ENCODE measurements at regions not wholly inside any gene's neighbourhood (a gene's known extent, or its start where the extent isn't known, plus 50 kb on each side); places are given as distances from the start of the nearest gene placed in this dataset.

GRCh38 chr3:8128686-8129085 lies 372.9 kb upstream of the LMCD1 start:
- ChIA-PET CTCF (no interaction called here), POLR2A (no interaction called here)
- DNase-seq (ENCODE audit: low read depth, low spot score) = no peak
- in situ Hi-C loops (cut with HindIII; ENCODE audit: low pct_unique_long_range_greater_than_20kb, low sequenced_read_pairs) (no loop called here), intact Hi-C loops (cut with micrococcal nuclease; ENCODE audit: unreplicated experiment) (no loop called here)
- no peaks in the 10 kb centered on the region for H3K4me1 ChIP-seq (ENCODE audit: control insufficient read depth, insufficient read depth, low read length)
- H3K27me3 ChIP-seq (ENCODE audit: control insufficient read depth, insufficient read depth, low read length) = no peaks in the 10 kb centered on the region
- H3K27ac ChIP-seq (ENCODE audit: low read length) = no peak overlapping the region
- no peak for ATAC-seq
- no peaks in the 10 kb centered on the region for H3K36me3 ChIP-seq (ENCODE audit: control insufficient read depth, insufficient read depth, low read length)
- H3K4me3 ChIP-seq (ENCODE audit: low read depth in 2 of 2, low read length in 2 of 2) = no peak overlapping the region
- no TSS peak for BruUV-seq (replicated peaks)
- H3K9me3 ChIP-seq (ENCODE audit: control insufficient read depth, insufficient read depth, low read depth, low read length) = no peaks in the 10 kb centered on the region
- no peak for TF ChIP-seq CTCF (IDR thresholded peaks at IDR 0.05)
- TF ChIP-seq TCF7L2 (IDR thresholded peaks at IDR 0.05; ENCODE audit: low read depth, low read length) = no peak
- TF ChIP-seq SIN3A (IDR thresholded peaks at IDR 0.05; ENCODE audit: borderline replicate concordance, insufficient read depth, low read depth, low read length) = no peak
- no peak for TF ChIP-seq POLR2AphosphoS5 (IDR thresholded peaks at IDR 0.05; ENCODE audit: low read depth, low read length)
- no peak for TF ChIP-seq REST (IDR thresholded peaks at IDR 0.05; ENCODE audit: insufficient read depth in 1 of 2, low read depth in 2 of 2, low read length in 1 of 2)

- intact Hi-C loops (cut with micrococcal nuclease; ENCODE audit: unreplicated experiment) (no loop called here), in situ Hi-C loops (cut with HindIII; ENCODE audit: low pct_unique_long_range_greater_than_20kb, low sequenced_read_pairs) (no loop called here)
- Histone ChIP-seq H3K4me3 (ENCODE audit: low read depth in 2 of 2, low read length in 2 of 2) (no peak overlapping the region), H3K4me1 (ENCODE audit: control insufficient read depth, insufficient read depth, low read length) (no peaks in the 10 kb centered on the region), H3K27me3 (ENCODE audit: control insufficient read depth, insufficient read depth, low read length) (no peaks in the 10 kb centered on the region), H3K9me3 (ENCODE audit: control insufficient read depth, insufficient read depth, low read depth, low read length) (no peaks in the 10 kb centered on the region), H3K36me3 (ENCODE audit: control insufficient read depth, insufficient read depth, low read length) (no peaks in the 10 kb centered on the region), H3K27ac (ENCODE audit: low read length) (no peak overlapping the region)
- ATAC-seq (no peak), DNase-seq (ENCODE audit: low read depth, low spot score) (no peak)
- no TSS peak for BruUV-seq (replicated peaks)
- TF ChIP-seq REST (IDR thresholded peaks at IDR 0.05; ENCODE audit: insufficient read depth in 1 of 2, low read depth in 2 of 2, low read length in 1 of 2) (no peak), SIN3A (IDR thresholded peaks at IDR 0.05; ENCODE audit: borderline replicate concordance, insufficient read depth, low read depth, low read length) (no peak), CTCF (IDR thresholded peaks at IDR 0.05) (no peak), TCF7L2 (IDR thresholded peaks at IDR 0.05; ENCODE audit: low read depth, low read length) (no peak), POLR2AphosphoS5 (IDR thresholded peaks at IDR 0.05; ENCODE audit: low read depth, low read length) (no peak)
- CTCF ChIA-PET = no interaction called here
- POLR2A ChIA-PET = no interaction called here
Measured at GRCh38 chr3:8136553-8136952, 365.1 kb upstream of the LMCD1 start.
